GM12892 (cell line): ENCODE measurements at regions not wholly inside any gene's neighbourhood (a gene's known extent, or its start where the extent isn't known, plus 50 kb on each side); places are given as distances from the start of the nearest gene placed in this dataset.
A peak's percentile ranks its signal among the peaks of the same experiment; 100 is the strongest.

ENCODE experiments used
- DNase-seq: peaks from one replicate; pipeline ENCODE4 v3.0.0; 2011; ENCODE audit not compliant: insufficient read length
- FAIRE-seq: peaks from 2 replicates; lab custom pipeline; 2011; peaks lifted over from hg19 to GRCh38; lab: Jason Lieb, UNC
- POLR2A ChIP-seq: IDR thresholded peaks from 2 replicates; pipeline ENCODE4 v1.6.1; 2011; ENCODE audit warnings: low read depth, low read length, control low read depth
- POLR2AphosphoS5 ChIP-seq: IDR thresholded peaks from 2 replicates; pipeline ENCODE4 v1.6.1; 2011; ENCODE audit warnings: low read depth, low read length, control low read depth
- TAF1 ChIP-seq: IDR thresholded peaks from 2 replicates; pipeline ENCODE4 v1.6.1; 2011; ENCODE audit warnings: low read depth, mild to moderate bottlenecking, control low read depth, low read length, borderline replicate concordance

GRCh38 chr18:38956068-38956467 lies 1390.5 kb upstream of the CELF4 start:
- TF ChIP-seq TAF1 (no peak), POLR2A (no peak), POLR2AphosphoS5 (no peak)
- FAIRE-seq (no peak), DNase-seq (no peak)

DNA sequence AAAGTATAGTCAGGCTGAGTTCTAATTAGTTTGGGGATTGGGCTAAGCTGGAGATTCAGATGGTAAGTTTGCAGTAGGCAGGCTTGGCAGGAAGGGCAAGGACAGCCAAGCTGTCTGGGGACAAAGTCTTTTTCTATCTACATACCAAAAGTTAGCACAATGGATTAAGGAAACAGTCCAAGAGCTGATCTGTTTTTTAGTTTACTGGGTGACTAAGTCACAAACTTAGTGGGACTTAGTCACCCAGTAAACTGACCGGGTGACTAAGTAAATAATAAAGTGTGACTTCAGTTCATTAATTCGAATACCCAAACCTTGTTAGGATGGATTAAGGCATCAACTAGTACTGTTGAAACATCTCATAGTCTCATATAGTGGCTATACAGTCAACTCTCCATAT lies 1386.0 kb upstream of the CELF4 start:
- TF ChIP-seq POLR2AphosphoS5 (no peak), POLR2A (no peak), TAF1 (no peak)
- DNase-seq (no peak), FAIRE-seq (no peak)

DNA sequence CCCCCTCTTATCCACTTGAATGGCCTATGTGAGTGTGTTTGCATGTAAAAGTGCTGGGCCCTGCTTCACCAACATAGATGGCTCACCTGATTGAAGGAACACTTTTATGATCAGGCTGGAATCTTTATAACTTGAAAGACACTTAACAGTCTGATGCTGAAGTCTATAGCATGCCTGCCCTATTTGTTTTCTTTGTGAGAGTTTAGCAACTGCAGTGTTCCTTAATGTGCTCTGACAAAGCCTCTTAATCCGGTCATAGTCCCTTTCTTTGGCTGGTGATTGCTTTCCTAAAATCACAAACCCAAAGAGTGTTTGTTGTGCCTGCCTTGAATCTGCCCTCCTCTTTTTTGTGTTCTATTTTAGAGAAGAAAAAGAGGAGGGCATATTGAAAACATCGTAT lies 1382.8 kb upstream of the CELF4 start:
- no peak for DNase-seq
- no peak for FAIRE-seq
- TF ChIP-seq TAF1 (no peak), POLR2A (no peak), POLR2AphosphoS5 (no peak)

GRCh38 chr18:38944446-38945024 lies 1378.9 kb upstream of the CELF4 start:
- DNase-seq (no peak), FAIRE-seq (no peak)
- TF ChIP-seq POLR2A: no peak
- no peak for TF ChIP-seq POLR2AphosphoS5
- TF ChIP-seq TAF1: no peak

DNA sequence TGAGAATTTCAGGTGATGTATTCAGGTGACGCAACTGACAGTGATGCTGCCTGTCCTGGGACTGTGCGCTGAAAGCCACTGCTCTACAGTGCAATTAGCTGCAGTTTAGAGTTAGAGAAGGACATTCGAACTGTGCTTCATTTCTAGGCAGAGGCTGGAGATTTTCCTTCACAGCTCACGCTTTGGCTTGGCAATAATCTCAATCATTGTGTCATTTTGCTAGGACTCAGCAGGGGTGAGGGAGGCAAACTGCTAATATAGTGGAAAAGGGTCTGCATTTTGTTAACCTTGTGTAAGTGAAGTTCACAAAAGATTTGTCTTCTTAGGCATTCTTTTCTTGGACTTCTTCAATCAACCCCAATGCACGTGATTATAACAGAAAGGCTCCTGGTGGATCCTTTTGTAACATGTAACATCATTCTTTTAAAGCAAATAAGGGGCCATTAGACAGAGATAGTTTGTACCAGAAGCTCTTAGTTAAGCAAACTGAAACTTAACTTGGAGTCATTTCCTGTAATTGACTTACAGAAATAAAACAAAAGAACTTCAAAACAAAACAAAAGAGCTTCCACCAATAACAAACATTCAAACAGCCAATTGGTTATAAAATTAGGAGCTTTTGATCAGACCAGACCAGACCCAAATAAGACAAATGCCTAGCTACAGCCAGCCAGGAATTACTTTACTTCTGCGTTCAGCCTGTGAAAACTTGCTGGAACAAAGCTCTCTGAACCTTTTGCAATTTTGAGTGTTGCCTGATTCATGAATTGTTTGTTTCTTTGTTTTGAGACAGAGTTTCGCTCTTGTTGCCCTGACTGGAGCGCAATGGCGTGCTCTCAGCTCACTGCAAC lies 1376.3 kb upstream of the CELF4 start:
- DNase-seq (no peak), FAIRE-seq (no peak)
- TF ChIP-seq POLR2AphosphoS5 (no peak), TAF1 (no peak), POLR2A (no peak)

GRCh38 chr18:38940863-38941531 lies 1375.4 kb upstream of the CELF4 start:
- DNase-seq: peak; percentile 10
- FAIRE-seq: peak; percentile 92
- TF ChIP-seq POLR2AphosphoS5 (no peak), POLR2A (no peak), TAF1 (no peak)

- TF ChIP-seq POLR2AphosphoS5: no peak
- no peak for TF ChIP-seq TAF1
- TF ChIP-seq POLR2A: no peak
- FAIRE-seq (no peak), DNase-seq (no peak)
Measured at GRCh38 chr18:38940475-38940862, 1374.9 kb upstream of the CELF4 start.

- DNase-seq (no peak), FAIRE-seq (no peak)
- TF ChIP-seq POLR2A: no peak
- no peak for TF ChIP-seq POLR2AphosphoS5
- no peak for TF ChIP-seq TAF1
Measured at GRCh38 chr18:38933910-38934510, 1368.4 kb upstream of the CELF4 start.

DNA sequence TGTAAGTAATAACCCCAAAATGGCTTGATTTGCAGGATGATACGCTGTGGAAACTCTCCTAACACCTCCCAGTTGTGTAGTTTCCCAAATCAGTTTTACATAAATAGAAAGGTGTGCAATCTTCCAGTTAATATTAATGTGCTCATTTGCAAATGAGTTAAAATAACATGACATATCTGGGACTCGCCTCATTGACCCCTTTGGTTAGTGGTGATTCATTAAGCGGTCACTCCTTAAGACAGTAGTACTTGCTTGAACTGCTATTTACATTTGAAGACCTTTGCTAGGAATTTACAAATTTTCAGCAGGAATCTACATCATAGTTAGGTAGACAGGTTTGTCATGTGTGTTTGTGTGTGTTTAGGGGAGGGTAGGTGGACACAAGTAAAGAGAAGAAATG lies 1367.7 kb upstream of the CELF4 start:
- no peak for TF ChIP-seq POLR2AphosphoS5
- TF ChIP-seq POLR2A: no peak
- no peak for TF ChIP-seq TAF1

DNA sequence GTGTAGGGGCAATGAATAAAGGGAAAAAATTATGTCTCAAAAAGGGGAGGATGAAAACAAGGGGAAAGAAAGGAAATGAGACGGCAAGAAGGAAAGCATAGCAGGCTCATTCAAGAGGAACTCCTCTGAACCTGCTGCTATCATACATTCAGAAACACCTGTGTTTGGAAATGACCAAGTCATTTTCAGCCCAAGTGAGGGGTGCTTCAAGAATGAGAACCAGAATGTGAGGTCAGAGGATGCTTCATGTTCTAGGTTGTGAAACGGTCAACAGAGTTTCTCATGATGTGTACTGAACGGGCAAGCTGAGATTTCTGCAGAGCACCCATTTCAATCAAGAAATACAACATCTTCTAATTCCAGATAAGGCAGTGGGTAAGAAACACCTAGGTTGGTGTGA lies 1367.2 kb upstream of the CELF4 start:
- no peak for DNase-seq
- TF ChIP-seq POLR2AphosphoS5 (no peak), TAF1 (no peak), POLR2A (no peak)
- no peak for FAIRE-seq

More for the DNA sequence above, 1367.7 kb upstream of the CELF4 start:
- FAIRE-seq (no peak), DNase-seq (no peak)

DNA sequence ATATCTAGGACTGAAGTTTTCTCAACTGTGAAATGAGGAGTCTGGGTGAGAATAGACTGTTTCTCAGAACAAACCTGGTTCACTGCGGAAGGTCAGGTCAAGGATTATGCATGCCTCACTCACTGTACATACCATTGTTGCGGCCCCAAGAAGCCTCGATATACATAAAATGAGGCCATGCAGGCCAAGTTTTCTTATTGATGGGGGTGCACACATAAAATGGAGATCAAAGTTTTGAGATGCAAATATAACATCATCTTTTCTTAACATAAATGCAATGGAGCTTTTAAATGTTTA lies 1366.1 kb upstream of the CELF4 start:
- DNase-seq (no peak), FAIRE-seq (no peak)
- TF ChIP-seq POLR2AphosphoS5 (no peak), TAF1 (no peak), POLR2A (no peak)
